ENCODE measurements at regions not wholly inside any gene's neighbourhood (a gene's known extent, or its start where the extent isn't known, plus 50 kb on each side); places are given as distances from the start of the nearest gene placed in this dataset.

- TF ChIP-seq POLR2A (IDR thresholded peaks at IDR 0.05) (no peak), CTCF (IDR thresholded peaks at IDR 0.05) (no peak)
Measured at GRCh38 chr7:20477067-20477466, 138.4 kb upstream of the ABCB5 start.
